T-helper 22 cell (primary cell): ENCODE measurements at regions not wholly inside any gene's neighbourhood (a gene's known extent, or its start where the extent isn't known, plus 50 kb on each side); places are given as distances from the start of the nearest gene placed in this dataset.

Source experiments
- DNase-seq: peaks from one replicate; pipeline ENCODE4 v3.0.0-alpha.2; 2020; ENCODE audit warnings: low read depth

- no peak for DNase-seq
These were observed 436.5 kb downstream of the RAB28 start for GRCh38 chr4:13047591-13047990.

- DNase-seq: no peak
These were observed 447.3 kb downstream of the RAB28 start for GRCh38 chr4:13036841-13037240.

- DNase-seq: no peak
These were observed 451.2 kb downstream of the RAB28 start for GRCh38 chr4:13032936-13033335.

GRCh38 chr4:13024147-13025105, 459.7 kb downstream of the RAB28 start:
- no peak for DNase-seq

GRCh38 chr4:13007802-13008470, 476.2 kb downstream of the RAB28 start:
- no peak for DNase-seq

- DNase-seq: no peak
These were observed 490.2 kb downstream of the RAB28 start for GRCh38 chr4:12993923-12994322.

GRCh38 chr4:12987284-12987683, 496.9 kb downstream of the RAB28 start:
- DNase-seq: no peak

GRCh38 chr4:12979797-12980196, 504.3 kb downstream of the RAB28 start:
- no peak for DNase-seq

GRCh38 chr4:12978310-12978709, 505.8 kb downstream of the RAB28 start:
- DNase-seq: no peak

GRCh38 chr4:12975511-12975910, 508.6 kb downstream of the RAB28 start:
- no peak for DNase-seq

GRCh38 chr4:12973522-12973921, 510.6 kb downstream of the RAB28 start:
- no peak for DNase-seq

- DNase-seq: no peak
These were observed 515.8 kb downstream of the RAB28 start for GRCh38 chr4:12968345-12968744.

GRCh38 chr4:12966726-12967125, 517.4 kb downstream of the RAB28 start:
- DNase-seq: no peak

GRCh38 chr4:12965334-12965733, 518.8 kb downstream of the RAB28 start:
- DNase-seq: no peak

- DNase-seq: no peak
These were observed 520.2 kb downstream of the RAB28 start for GRCh38 chr4:12963912-12964311.

- DNase-seq: no peak
These were observed 520.8 kb downstream of the RAB28 start for GRCh38 chr4:12963291-12963690.

GRCh38 chr4:12961713-12962112, 522.4 kb downstream of the RAB28 start:
- no peak for DNase-seq

- DNase-seq: no peak
These were observed 525.7 kb downstream of the RAB28 start for GRCh38 chr4:12958436-12958835.

GRCh38 chr4:12957108-12957507, 527.0 kb downstream of the RAB28 start:
- no peak for DNase-seq

GRCh38 chr4:12956026-12956425, 528.1 kb downstream of the RAB28 start:
- DNase-seq: no peak

GRCh38 chr4:12949719-12950490, 534.2 kb downstream of the RAB28 start:
- DNase-seq: no peak

GRCh38 chr4:12943069-12943468, 541.1 kb downstream of the RAB28 start:
- DNase-seq: no peak
